Hematopoietic multipotent progenitor cell treated with erythropoietin and hydrocortisone succinate and interleukin-3 and kit ligand, for 6 days (in vitro differentiated cells): ENCODE measurements at regions not wholly inside any gene's neighbourhood (a gene's known extent, or its start where the extent isn't known, plus 50 kb on each side); places are given as distances from the start of the nearest gene placed in this dataset.

ENCODE experiments used
- DNase-seq: peaks from one replicate; pipeline ENCODE4 v3.0.0-alpha.2; 2015

DNA sequence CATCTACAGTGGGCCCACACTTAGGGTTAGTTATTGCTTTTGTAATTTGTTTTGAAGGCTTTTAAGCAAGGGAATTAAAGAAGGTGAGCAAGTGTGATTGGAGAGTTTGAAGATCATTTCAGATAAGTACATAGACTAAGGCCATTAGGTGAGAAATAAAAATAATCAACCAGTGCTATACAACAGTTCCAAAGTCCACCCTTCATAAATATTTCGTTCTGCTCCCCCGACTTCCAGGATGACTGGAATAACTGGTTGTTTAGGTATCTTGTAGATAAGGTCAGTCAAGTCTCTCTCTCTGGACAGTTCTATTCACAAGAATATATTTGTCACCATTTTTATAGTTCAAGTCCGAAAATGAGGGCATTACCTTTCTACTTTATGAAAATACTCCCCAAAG, 98.0 kb upstream of the MBL2 start:
- DNase-seq: no peak

DNA sequence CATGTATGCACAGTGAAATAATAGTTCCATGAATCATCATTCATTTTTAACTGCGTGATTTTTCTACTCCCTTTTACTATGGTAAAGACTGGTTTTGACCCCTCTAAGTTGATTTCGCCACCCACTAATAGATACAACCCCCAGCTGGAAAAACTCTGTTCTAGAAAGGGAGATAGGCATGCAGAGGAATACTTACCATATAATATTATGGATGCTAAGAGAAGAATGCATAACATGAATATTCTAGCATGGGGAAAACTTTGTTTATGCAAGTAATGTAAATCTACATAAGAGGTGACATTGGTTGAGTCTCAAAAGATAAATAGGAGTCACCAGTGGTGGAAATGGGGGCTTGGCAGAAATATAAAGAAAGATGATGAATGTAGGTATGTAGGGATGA, 97.3 kb upstream of the MBL2 start:
- DNase-seq: no peak

DNA sequence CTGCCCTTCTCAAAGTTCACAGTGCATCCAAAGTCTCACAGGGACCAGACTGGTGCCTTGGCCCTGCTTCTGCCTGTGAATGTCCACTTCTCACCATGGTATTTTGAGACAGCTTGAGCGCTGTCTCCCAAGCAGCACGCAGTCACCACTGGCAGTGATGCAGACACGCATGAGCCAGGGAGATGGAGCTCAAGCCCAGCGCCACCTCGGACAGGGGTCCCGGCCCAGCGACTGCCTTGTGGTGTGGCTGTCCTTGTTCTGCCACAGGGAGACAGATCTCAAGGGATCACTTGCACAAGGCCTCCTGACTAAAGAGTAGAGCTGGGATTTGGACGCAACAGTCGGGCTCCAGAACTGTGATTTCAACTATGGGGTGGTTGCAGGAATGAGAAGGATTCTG, 92.6 kb upstream of the MBL2 start:
- no peak for DNase-seq

DNA sequence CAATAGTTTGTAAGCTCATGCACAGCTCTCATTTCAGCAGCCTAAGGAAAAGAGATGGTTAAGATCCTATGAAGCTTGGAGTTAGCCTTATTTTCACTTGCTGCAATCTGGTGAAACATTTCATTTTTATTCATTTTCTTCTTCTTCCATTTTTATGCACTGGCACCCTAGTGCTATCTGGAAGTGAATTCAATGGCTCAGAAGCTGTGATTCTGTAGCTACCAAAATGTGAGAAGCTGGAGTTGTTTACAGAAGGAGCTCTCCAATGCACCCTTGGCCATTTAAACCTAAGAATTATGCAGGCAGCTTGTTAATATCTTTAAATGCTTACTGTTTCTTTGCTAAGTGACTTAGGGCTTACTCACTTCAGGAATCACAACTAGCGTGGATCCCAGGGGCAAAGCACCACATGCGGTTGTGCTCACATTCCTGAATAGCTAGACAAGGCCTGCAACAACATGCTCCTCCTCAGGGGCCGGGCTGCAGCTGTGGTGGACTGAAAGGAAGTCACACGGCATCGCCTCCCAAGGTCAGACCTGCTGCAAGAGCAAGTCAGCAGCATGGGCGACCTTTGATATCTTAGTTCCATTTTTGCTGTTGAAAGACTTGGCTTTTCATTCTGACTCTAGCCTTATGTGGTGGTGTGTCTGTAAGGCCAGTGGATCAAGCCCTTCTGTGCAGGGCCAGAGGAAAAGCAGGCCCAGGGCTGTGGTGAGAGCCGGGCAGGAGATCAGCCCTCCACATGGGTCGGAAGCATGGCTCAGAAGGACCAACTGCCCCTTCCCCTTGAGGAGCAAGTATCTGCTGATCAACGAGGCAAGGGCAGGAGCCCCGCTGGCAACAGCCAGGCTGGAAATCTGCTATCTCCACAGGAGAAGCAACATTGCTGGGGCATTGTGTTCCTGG, 91.9 kb upstream of the MBL2 start:
- no peak for DNase-seq

DNA sequence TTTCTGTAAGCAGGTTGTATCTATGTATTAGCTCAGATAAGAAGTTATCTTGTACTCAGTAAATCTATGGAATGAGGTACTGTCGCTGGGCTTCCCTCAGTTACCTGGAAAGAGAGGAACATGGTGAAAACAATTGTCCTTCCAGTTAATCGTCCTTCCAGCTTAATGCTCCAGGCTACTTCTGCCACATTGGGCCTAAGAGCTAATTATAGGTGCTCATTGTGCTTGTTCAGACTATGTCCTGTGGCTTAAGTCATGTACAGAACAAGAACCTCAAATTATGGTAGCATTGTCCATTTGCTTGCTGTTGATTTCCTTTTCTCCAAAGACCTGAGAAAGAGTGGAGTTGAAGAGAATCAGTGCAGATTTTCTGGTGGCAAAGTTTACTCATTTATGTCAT, 86.1 kb upstream of the MBL2 start:
- no peak for DNase-seq

GRCh38 chr10:52855546-52856325, 83.2 kb upstream of the MBL2 start:
- DNase-seq: no peak

GRCh38 chr10:52853704-52854103, 81.1 kb upstream of the MBL2 start:
- no peak for DNase-seq

DNA sequence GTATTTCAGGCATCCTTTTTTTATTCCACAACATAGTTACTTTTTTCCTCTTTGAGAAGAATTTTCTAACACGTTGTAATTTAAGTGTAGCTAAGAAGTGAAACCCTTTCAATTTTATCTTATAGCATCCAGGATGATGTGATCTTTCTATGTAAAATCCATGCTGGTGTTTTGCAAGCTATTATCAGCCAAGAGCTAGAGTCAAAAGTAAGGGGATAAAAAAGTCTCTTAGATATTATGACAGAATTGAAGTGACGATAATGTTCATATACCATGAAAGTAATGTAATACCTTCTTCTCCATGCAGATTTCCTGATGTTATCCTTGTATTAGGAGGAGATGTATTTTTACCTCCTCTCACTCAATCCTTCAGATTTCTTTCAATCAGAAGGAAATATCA, 64.2 kb upstream of the MBL2 start:
- no peak for DNase-seq
